Peyer's patch (tissue), 4 donors: ENCODE measurements at regions not wholly inside any gene's neighbourhood (a gene's known extent, or its start where the extent isn't known, plus 50 kb on each side); places are given as distances from the start of the nearest gene placed in this dataset.

Experiments used
- DNase-seq, 3 donors: peaks; one replicate each; pipeline ENCODE4 v3.0.0-alpha.2; 2017 to 2019
- H3K27ac ChIP-seq, 4 donors: fragments of 200-600 bp; sonication (generic); one replicate each; pipeline ENCODE4 v1.5.1; 2016 to 2019
- H3K27me3 ChIP-seq, 2 donors: fragments of 200-600 bp; sonication (generic); one replicate each; pipeline ENCODE4 v1.5.1; 2019
- H3K36me3 ChIP-seq, 3 donors: fragments of 200-600 bp; sonication (generic); one replicate each; pipeline ENCODE4 v1.5.1; 2016 to 2019
- H3K4me1 ChIP-seq, 4 donors: fragments of 200-600 bp; sonication (generic); one replicate each; pipeline ENCODE4 v1.5.1; 2016 to 2019
- H3K4me3 ChIP-seq, 4 donors: fragments of 200-600 bp; sonication (generic); 1 replicate in 3 of 4; 2 replicates in 1 of 4; pipeline ENCODE4 v1.5.1; 2016 to 2019; ENCODE audit warnings: mild to moderate bottlenecking in 1 of 4
- H3K9me3 ChIP-seq, 4 donors: fragments of 200-600 bp; sonication (generic); one replicate each; pipeline ENCODE4 v1.5.1; 2016 to 2019; ENCODE audit warnings: mild to moderate bottlenecking in 1 of 4
- POLR2A ChIP-seq, 2 donors: fragments of 450-650 bp; IDR thresholded peaks; one replicate each; pipeline ENCODE4 v1.5.1; 2017; ENCODE audit warnings: antibody characterized with exemption in 2 of 2, mild to moderate bottlenecking in 2 of 2, moderate library complexity in 2 of 2
- TF ChIP-seq, protein P1 (sequence below), 6 experiments: fragments of 450-650 bp in 4 of 6; fragments of 200-600 bp in 2 of 6; sonication (generic) in 1 of 6; IDR thresholded peaks; one replicate each; pipeline ENCODE4 v1.5.1; 2017 to 2019; ENCODE audit warnings: antibody characterized with exemption in 6 of 6, mild to moderate bottlenecking in 3 of 6, moderate library complexity in 1 of 6

DNA sequence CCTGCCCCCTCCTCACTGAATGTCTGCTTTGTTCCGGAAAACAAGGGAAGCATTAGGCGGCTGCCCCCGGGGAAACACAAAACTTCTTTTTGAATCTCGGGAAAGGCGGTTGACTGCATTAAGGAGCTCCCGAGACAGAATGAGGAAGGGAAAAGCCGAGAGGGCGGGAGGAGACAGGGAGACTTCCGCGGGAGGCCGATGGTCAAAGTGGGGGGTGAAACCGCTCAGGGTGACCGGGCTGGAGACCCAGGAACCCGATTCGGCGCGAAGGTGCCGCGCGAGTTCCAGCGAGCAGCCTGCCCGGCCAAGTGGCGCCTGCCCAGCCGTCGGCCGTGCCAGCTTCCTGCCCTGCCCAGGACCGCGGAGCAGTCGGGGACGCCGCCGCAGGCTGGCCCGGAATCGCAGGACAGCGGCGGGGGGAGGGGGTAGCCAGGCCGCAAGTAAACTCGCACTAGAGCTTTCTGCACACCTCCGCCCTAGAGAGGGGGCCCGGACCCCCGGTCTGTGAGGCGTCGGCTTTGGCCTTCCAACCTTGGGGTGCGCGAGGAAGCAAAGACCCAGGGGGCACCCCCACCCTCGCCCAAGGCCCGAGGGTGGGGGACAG is 55.1 kb upstream of the BCOR start:
- Histone ChIP-seq H3K27ac (peak overlapping the region in 3 of 4 donors; percentile 53 to 79 (median 70)), H3K27me3 (no peaks in the 10 kb centered on the region)

DNA sequence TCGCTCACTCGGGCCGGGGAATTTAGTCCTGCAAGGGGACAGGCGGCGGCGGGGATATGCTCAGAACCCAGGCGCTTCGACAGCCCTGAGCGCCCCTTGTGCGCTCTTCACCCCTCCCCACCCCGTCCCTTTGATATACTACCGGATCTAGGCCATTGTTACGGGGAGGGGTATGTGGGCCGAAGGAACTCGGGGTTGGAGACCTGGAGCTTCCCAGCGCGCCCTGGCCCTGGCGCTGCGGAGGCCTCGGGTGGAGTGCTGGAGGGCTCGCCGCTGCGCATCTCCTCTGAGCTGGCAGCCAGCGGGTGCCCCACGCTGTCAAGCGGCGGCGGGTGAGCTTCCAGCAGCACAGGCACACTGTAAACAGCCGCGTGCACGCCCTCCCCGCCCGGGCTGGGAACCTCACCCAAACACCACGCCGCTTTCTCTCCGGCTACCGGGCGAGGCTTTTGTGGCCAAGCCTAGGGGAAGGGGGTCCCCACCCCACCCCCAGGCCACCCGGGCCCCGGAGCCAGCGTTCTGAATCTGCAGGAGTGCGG is 54.5 kb upstream of the BCOR start:
- peak in 1 of 3 donors; percentile 63 for DNase-seq
- Histone ChIP-seq H3K27ac (peak overlapping the region in 3 of 4 donors; percentile 25 to 79 (median 70)), H3K36me3 (no peaks in the 10 kb centered on the region), H3K9me3 (no peaks in the 10 kb centered on the region), H3K4me3 (peak overlapping the region; percentile 35 to 59 (median 50)), H3K4me1 (peaks cover 0 to 17% (median 8%) of the 10 kb centered on the region in 4 donors), H3K27me3 (no peaks in the 10 kb centered on the region)
- no peak for TF ChIP-seq POLR2A (IDR thresholded peaks at IDR 0.05)
- TF ChIP-seq, protein P1, sequence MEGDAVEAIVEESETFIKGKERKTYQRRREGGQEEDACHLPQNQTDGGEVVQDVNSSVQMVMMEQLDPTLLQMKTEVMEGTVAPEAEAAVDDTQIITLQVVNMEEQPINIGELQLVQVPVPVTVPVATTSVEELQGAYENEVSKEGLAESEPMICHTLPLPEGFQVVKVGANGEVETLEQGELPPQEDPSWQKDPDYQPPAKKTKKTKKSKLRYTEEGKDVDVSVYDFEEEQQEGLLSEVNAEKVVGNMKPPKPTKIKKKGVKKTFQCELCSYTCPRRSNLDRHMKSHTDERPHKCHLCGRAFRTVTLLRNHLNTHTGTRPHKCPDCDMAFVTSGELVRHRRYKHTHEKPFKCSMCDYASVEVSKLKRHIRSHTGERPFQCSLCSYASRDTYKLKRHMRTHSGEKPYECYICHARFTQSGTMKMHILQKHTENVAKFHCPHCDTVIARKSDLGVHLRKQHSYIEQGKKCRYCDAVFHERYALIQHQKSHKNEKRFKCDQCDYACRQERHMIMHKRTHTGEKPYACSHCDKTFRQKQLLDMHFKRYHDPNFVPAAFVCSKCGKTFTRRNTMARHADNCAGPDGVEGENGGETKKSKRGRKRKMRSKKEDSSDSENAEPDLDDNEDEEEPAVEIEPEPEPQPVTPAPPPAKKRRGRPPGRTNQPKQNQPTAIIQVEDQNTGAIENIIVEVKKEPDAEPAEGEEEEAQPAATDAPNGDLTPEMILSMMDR (IDR thresholded peaks at IDR 0.05): no peak

More for the DNA sequence above, 55.1 kb upstream of the BCOR start:
- H3K4me3 ChIP-seq: peak overlapping the region; percentile 35 to 59 (median 50)
- H3K4me1 ChIP-seq: peaks cover 0 to 17% (median 8%) of the 10 kb centered on the region in 4 donors
- H3K36me3 ChIP-seq: no peaks in the 10 kb centered on the region
- TF ChIP-seq, protein P1 (IDR thresholded peaks at IDR 0.05): no peak
- no peak for TF ChIP-seq POLR2A (IDR thresholded peaks at IDR 0.05)
- DNase-seq: peak in 1 of 3 donors; percentile 54
- peaks cover 0 to 2% (median 0%) of the 10 kb centered on the region in 4 donors for H3K9me3 ChIP-seq

DNA sequence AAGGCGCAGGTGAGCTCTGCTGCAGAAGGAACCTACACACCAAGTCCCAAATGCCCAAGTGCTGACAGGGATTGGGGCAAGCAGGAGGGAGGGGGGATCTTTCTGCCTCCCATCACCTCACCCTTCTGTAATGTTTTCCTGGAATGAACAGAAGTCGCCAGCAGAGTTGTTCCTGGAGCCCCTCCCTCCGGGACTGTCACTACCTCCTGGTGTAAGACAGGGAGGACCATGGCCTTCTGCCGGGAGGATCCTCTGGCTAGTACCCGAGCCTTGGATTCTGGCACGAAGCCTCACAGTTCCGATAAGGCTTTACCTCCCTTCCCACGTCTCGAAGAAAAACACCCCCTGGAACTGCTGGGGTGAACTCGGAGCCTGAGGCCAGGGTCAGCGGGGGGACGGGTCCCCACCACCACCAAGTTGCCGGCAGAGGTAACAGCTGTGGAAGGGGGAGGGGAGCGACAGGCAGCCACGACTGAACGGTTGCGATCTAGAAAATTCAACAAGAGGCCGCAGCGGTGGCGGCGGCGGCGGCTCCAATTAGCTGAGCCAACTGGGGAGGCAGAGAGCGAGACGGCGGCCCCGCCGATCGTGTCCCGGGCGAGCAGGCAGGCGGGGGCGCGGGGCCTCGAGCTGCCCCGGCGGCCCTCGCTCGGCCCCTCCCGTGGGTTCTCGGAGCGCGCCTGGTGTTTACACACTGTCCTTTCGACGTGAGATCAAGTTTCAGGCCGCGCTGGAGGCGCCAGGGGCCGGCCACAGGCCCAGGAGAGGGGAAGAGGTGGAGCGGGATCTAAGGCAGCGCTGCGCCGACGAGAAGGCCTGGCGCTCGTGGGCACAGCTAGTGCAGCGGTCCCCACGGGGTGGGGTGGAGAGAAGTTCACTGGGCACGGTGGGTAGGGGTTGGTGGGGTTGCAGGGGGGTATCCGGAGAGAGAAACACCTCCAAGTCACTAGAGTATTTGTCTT is 53.7 kb upstream of the BCOR start:
- peaks cover 0 to 17% (median 8%) of the 10 kb centered on the region in 4 donors for H3K4me1 ChIP-seq
- H3K4me3 ChIP-seq: no peak overlapping the region
- no peaks in the 10 kb centered on the region for H3K36me3 ChIP-seq
- H3K9me3 ChIP-seq: no peaks in the 10 kb centered on the region
- TF ChIP-seq, protein P1 (IDR thresholded peaks at IDR 0.05): no peak
- TF ChIP-seq POLR2A (IDR thresholded peaks at IDR 0.05): no peak
- no peak for DNase-seq
- no peak overlapping the region for H3K27ac ChIP-seq
- no peaks in the 10 kb centered on the region for H3K27me3 ChIP-seq

DNA sequence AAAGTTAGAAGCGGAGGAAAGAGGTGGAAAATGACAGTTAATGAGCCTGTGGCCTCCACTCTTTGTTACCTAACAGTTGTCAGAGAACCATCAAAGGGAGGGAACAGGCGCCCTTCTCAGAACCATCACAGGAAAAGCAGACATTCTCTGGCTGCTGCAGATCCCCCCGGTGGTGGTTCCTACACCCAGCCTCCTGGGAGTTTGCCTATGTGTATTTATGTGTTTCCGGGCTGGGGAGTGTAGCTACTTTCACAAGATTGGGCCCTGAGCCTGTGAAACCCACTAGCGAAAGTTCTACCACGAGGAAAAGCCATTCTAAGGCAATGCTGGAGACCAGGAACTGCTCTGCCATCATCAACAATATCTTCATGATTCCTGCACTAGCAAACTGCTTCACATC is 52.7 kb upstream of the BCOR start:
- Histone ChIP-seq H3K9me3 (no peaks in the 10 kb centered on the region), H3K27ac (no peak overlapping the region), H3K4me3 (no peak overlapping the region), H3K27me3 (no peaks in the 10 kb centered on the region), H3K36me3 (no peaks in the 10 kb centered on the region), H3K4me1 (peaks cover 0 to 18% (median 7%) of the 10 kb centered on the region in 4 donors)
- no peak for DNase-seq
- TF ChIP-seq, protein P1 (IDR thresholded peaks at IDR 0.05): no peak

DNA sequence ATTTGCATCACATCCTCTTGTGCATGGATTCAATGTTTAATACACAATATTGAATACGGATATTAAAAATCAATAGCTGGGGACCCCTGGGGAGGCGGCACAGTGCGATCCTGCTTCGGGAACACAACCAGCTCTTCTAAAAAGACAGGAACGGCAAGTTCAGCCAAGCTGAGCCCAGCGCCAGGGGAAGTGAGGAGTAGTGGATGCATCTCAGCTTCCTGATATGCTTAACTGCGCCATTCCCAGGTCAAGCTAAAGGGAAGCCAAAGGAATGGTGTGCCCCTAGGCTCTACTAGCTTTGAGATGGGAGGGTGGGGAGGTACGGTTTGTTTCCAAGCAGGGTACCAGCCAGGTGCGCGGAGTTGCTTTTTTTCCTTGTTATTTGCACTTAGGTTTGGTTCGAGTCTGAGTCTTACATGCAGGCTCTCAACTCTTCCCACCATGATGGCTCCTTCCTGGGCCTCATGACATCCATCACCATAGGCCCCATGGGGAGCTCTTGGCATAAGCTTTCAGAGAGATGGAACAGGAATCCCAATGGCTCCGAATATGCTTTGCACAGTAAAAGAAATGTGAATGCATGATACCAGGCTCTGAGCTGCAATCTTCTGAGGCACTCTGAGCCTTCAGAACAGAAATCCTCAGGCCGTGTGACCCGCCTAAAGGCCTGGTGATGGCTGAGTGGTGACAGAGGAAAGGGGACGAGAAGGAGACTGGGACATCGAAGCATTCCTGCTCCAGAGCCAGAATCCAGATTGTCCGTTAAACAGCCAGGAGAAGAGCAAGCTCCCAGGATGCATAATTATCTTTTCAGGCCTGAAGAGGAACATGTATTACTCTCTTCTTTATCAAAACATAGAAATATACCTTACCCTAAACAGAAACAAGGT is 51.8 kb upstream of the BCOR start:
- Histone ChIP-seq H3K4me1 (peaks cover 0 to 23% (median 6%) of the 10 kb centered on the region in 4 donors), H3K4me3 (no peak overlapping the region)

More for the DNA sequence above, 51.8 kb upstream of the BCOR start:
- no peak for TF ChIP-seq POLR2A (IDR thresholded peaks at IDR 0.05)
- TF ChIP-seq, protein P1 (IDR thresholded peaks at IDR 0.05): no peak
- Histone ChIP-seq H3K36me3 (no peaks in the 10 kb centered on the region), H3K27me3 (no peaks in the 10 kb centered on the region), H3K9me3 (no peaks in the 10 kb centered on the region), H3K27ac (no peak overlapping the region)
- no peak for DNase-seq
